Fibroblast of villous mesenchyme (primary cell): ENCODE measurements at regions not wholly inside any gene's neighbourhood (a gene's known extent, or its start where the extent isn't known, plus 50 kb on each side); places are given as distances from the start of the nearest gene placed in this dataset.

Experiments used
- DNase-seq: peaks from one replicate; pipeline ENCODE4 v3.0.0-alpha.2; 2010; ENCODE audit warnings: low read depth
- H3K4me3 ChIP-seq: 2 replicates; pipeline ENCODE4 v1.5.1; 2011; ENCODE audit warnings: low read depth, mild to moderate bottlenecking, low read length
- CTCF ChIP-seq: IDR thresholded peaks from 2 replicates; pipeline ENCODE4 v1.5.1; 2012; ENCODE audit warnings: low read depth, mild to moderate bottlenecking, low read length; ENCODE audit not compliant: insufficient read depth

- no peak for TF ChIP-seq CTCF
- DNase-seq, result no peak
These were observed 102.2 kb upstream of the TAF1B start for GRCh38 chr2:9741110-9741509.

GRCh38 chr2:9742601-9743000 is 100.7 kb upstream of the TAF1B start:
- TF ChIP-seq CTCF, result no peak
- DNase-seq, result no peak
- no peak overlapping the region for H3K4me3 ChIP-seq

More at GRCh38 chr2:9741110-9741509, 102.2 kb upstream of the TAF1B start:
- H3K4me3 ChIP-seq, result no peak overlapping the region

GRCh38 chr2:9744256-9745004 is 98.8 kb upstream of the TAF1B start:
- DNase-seq, result no peak
- no peak overlapping the region for H3K4me3 ChIP-seq
- no peak for TF ChIP-seq CTCF

- H3K4me3 ChIP-seq, result no peak overlapping the region
- DNase-seq, result no peak
- no peak for TF ChIP-seq CTCF
These were observed 97.9 kb upstream of the TAF1B start for GRCh38 chr2:9745153-9745899.

GRCh38 chr2:9747396-9747795 is 95.9 kb upstream of the TAF1B start:
- no peak for TF ChIP-seq CTCF
- no peak overlapping the region for H3K4me3 ChIP-seq
- no peak for DNase-seq

GRCh38 chr2:9748577-9748976 is 94.7 kb upstream of the TAF1B start:
- no peak for TF ChIP-seq CTCF
- no peak for DNase-seq
- H3K4me3 ChIP-seq, result no peak overlapping the region
